Fibroblast of peridontal ligament (primary cell): ENCODE measurements at regions not wholly inside any gene's neighbourhood (a gene's known extent, or its start where the extent isn't known, plus 50 kb on each side); places are given as distances from the start of the nearest gene placed in this dataset.
"Not testable (repeated sequence)": the region's sequence is repeated elsewhere in the genome, so short reads cannot be mapped to it uniquely, and the experiment has no call there.

ENCODE experiments used
- DNase-seq: peaks from one replicate; pipeline ENCODE4 v3.0.0-alpha.2; 2010; ENCODE audit errors: extremely low read depth

DNA sequence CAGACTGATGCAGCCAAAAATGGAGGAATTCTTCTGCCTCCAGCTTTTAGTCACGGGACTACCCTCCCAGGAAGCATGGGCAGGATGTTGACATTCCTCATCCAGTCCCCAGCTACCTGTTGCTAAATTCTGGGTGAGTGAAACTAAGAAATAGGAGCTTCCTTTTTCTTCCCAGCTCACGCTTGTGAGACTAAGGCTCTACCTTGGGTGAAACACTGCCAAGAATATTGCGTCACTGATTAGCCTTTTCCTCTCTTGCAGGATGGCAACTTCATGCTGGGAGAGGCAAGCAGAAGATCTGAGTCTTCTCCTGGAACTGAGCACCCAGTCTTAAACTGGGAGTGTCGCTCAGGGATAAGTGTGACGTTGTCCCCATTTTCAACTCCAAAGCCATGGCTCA is 59.7 kb downstream of the RNU2-63P start:
- not testable (repeated sequence) for DNase-seq

DNA sequence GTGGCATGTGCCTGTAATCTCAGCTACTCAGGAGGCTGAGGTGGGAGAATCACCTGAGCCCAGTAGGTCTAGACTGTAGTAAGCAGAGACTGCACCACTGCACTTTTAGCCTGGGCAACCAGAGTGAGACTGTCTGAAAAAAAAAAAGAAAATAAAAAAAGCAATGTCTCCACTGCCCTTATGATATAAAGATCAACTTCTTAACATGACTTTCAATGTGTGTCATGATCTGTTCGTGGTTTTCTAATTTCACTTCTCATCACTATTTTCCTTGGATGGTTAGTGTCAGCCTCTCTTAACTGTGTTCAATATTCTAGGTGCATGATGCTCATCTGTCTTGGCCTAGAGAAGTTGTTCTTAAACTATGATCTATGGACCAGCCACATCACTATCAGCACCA is 67.3 kb downstream of the RNU2-63P start:
- DNase-seq: not testable (repeated sequence)

- not testable (repeated sequence) for DNase-seq
Measured at GRCh38 chr2:87946644-87947370, 69.5 kb downstream of the RNU2-63P start.

GRCh38 chr2:87939299-87939698 is 77.0 kb downstream of the RNU2-63P start:
- DNase-seq: not testable (repeated sequence)

GRCh38 chr2:87919023-87919665 is 93.5 kb upstream of the RGPD2 start:
- DNase-seq: not testable (repeated sequence)

GRCh38 chr2:87917194-87917593 is 91.6 kb upstream of the RGPD2 start:
- DNase-seq: not testable (repeated sequence)

DNA sequence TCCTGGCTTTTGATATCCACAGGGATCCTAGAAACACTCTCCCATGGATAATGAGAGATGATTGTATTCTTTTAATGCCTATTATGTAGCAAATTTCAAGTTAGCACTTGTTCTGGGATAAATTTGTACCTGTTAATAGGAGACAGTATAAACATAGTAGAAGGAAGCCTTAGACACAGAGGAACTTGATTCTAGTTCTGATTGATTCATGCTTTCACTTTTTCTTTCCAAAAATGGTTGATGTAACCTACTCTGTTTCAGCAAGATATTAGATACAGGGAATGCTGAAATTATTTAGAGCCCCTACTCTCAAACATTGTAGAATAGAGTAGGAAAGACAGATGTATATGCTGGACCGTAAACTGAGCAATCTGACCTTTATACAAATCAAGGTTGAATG is 85.3 kb upstream of the RGPD2 start:
- DNase-seq: not testable (repeated sequence)

DNA sequence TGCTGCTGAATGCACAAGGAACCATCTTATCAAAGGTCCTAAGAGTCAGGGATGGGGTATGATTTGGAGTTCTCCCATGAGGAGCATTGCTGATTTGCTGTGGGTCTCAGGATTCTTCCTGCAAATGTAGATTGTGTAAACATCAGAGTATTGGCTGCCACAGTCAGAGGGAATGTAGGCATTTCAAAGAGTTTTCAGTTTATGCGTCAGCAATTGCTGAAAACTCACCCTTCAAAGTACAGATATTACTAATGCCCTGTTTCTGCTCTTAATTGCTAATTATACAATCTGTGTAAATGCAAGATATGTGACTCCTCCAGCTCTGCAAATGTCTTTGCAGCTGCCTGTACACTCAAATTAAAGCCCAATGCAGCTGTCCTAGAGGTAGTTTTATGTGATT is 83.4 kb upstream of the RGPD2 start:
- not testable (repeated sequence) for DNase-seq

DNA sequence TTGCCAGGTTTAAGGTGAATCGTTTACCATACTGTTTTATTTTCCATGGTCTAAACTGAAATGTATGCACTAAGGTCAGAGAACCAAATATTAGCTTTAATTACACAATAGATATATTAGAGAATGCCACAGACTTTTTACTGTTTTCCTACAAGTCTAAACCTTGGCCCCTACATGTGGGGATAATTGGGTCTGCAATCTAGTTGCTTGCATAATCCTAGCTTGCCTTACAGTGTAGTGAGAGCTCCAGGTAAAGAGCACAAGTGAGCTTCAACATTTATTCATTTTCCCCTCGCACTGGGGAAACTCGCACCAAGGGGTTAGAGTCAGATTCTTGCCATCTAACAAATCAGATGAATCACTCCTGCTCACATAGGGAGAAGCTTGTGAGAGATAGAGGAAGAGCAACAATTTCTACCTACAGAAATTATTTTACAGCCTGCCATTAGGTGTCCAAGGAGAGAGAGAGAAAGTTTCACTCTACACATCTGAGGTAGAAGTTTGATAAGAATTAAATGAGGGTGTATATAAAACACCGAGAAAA is 82.0 kb upstream of the RGPD2 start:
- DNase-seq: not testable (repeated sequence)

GRCh38 chr2:87903242-87904114 is 77.9 kb upstream of the RGPD2 start:
- DNase-seq: peak; percentile 30

GRCh38 chr2:87883659-87884058 is 58.1 kb upstream of the RGPD2 start:
- not testable (repeated sequence) for DNase-seq
